ENCODE measurements at regions not wholly inside any gene's neighbourhood (a gene's known extent, or its start where the extent isn't known, plus 50 kb on each side); places are given as distances from the start of the nearest gene placed in this dataset.

GRCh38 chr10:4057725-4058513 lies 272.9 kb upstream of the KLF6 start:
- no peaks in the 10 kb centered on the region for H3K27me3 ChIP-seq
- peak overlapping the region in 1 of 4 donors; percentile 14 for H3K4me3 ChIP-seq
- TF ChIP-seq POLR2A (IDR thresholded peaks at IDR 0.05) (no peak), POLR2AphosphoS5 (IDR thresholded peaks at IDR 0.05) (no peak), EP300 (IDR thresholded peaks at IDR 0.05; ENCODE audit: low read depth) (no peak), CTCF (IDR thresholded peaks at IDR 0.05) (no peak)
- 62% methylated on average over 6 of the region's 6 CpGs for WGBS, 2 donors (ENCODE audit: low coverage in 1 of 2)
- H3K36me3 ChIP-seq: no peaks in the 10 kb centered on the region
- in situ Hi-C loops (cut with MboI; ENCODE audit: low pct_ligation_motif_present in 1 of 4, low pct_unique_long_range_greater_than_20kb in 1 of 4, low sequenced_read_pairs in 3 of 4): loop anchor here in 2 of 4 donors (25.0 kb wide), 3 partner anchors 104 to 604 kb away; no protein-coding TSS in a partner anchor
- peaks cover 35 to 59% (median 44%) of the 10 kb centered on the region in 4 donors for H3K4me1 ChIP-seq
- intact Hi-C loops (cut with DNase I; ENCODE audit: low total_unique reads): loop anchor here (10.0 kb wide), 1 partner anchor 143 kb away; no protein-coding TSS in a partner anchor
- no peaks in the 10 kb centered on the region for H3K9me3 ChIP-seq
- peak overlapping the region; percentile 81 to 86 (median 85) for H3K27ac ChIP-seq
- no peak for DNase-seq

GRCh38 chr10:4057021-4057420 lies 272.0 kb upstream of the KLF6 start:
- DNase-seq: no peak
- in situ Hi-C loops (cut with MboI; ENCODE audit: low pct_ligation_motif_present in 1 of 4, low pct_unique_long_range_greater_than_20kb in 1 of 4, low sequenced_read_pairs in 3 of 4): loop anchor here in 2 of 4 donors (25.0 kb wide), 3 partner anchors 105 to 605 kb away; no protein-coding TSS in a partner anchor
- WGBS, 2 donors (ENCODE audit: low coverage in 1 of 2): 69 to 86% methylated on average over 2 to 6 of the region's 6 CpGs
- no peaks in the 10 kb centered on the region for H3K9me3 ChIP-seq
- H3K4me3 ChIP-seq: no peak overlapping the region
- intact Hi-C loops (cut with DNase I; ENCODE audit: low total_unique reads): loop anchor here (10.0 kb wide), 1 partner anchor 142 kb away; no protein-coding TSS in a partner anchor
- H3K4me1 ChIP-seq: peaks cover 28 to 51% (median 36%) of the 10 kb centered on the region in 4 donors
- TF ChIP-seq EP300 (IDR thresholded peaks at IDR 0.05; ENCODE audit: low read depth): no peak
- no peak for TF ChIP-seq POLR2A (IDR thresholded peaks at IDR 0.05)
- no peak for TF ChIP-seq POLR2AphosphoS5 (IDR thresholded peaks at IDR 0.05)
- TF ChIP-seq CTCF (IDR thresholded peaks at IDR 0.05): no peak
- H3K36me3 ChIP-seq: no peaks in the 10 kb centered on the region
- no peaks in the 10 kb centered on the region for H3K27me3 ChIP-seq
- peak overlapping the region; percentile 2 to 85 (median 83) for H3K27ac ChIP-seq

DNA sequence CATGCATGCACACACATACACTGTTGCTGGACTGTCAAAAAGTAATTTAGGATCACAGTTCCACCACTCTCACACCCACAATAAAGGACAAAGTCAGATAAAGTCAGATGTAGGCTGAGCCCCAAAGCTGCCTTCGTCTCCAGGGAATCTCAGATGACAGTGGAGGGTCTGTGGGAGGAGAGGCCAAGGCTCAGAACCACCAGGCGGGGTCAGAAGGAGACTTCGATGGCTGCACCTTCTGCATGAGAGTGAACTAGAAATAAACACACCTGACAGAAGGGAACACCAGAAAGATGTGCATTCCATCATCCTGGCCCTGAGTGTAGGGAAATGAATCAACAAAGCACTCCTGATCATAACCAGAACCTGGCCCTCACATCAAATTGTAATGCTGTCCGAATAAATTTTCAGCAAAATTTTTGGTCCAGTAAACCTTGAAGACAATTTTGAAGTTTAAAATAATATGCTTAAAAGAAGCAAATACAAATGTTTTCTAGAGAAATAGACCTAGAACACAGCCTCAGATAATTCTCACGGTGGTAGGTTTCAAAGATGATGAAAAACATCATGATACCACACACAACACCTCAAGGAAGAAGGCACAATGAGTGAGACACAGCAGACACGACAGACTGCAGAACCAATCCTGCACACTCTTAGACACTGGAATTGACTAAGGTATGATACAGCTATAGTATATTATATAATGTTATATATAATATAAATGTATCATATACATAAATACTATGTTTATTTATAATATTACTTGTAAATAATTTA lies 269.8 kb upstream of the KLF6 start:
- Histone ChIP-seq H3K4me1 (peaks cover 10 to 43% (median 28%) of the 10 kb centered on the region in 4 donors), H3K27me3 (no peaks in the 10 kb centered on the region), H3K4me3 (no peak overlapping the region), H3K9me3 (no peaks in the 10 kb centered on the region), H3K36me3 (no peaks in the 10 kb centered on the region), H3K27ac (peak overlapping the region in 2 of 4 donors; percentile 32 to 38)
- WGBS, 2 donors (ENCODE audit: low coverage in 1 of 2): 80 to 84% methylated on average over 6 of the region's 6 CpGs
- TF ChIP-seq CTCF (IDR thresholded peaks at IDR 0.05) (no peak), POLR2AphosphoS5 (IDR thresholded peaks at IDR 0.05) (peak in 1 of 3 donors; percentile 7), POLR2A (IDR thresholded peaks at IDR 0.05) (no peak), EP300 (IDR thresholded peaks at IDR 0.05; ENCODE audit: low read depth) (no peak)
- intact Hi-C loops (cut with DNase I; ENCODE audit: low total_unique reads): loop anchor here (10.0 kb wide), 1 partner anchor 140 kb away; no protein-coding TSS in a partner anchor
- in situ Hi-C loops (cut with MboI; ENCODE audit: low pct_ligation_motif_present in 1 of 4, low pct_unique_long_range_greater_than_20kb in 1 of 4, low sequenced_read_pairs in 3 of 4): loop anchor here in 2 of 4 donors (25.0 kb wide), 3 partner anchors 107 to 607 kb away; no protein-coding TSS in a partner anchor
- no peak for DNase-seq

DNA sequence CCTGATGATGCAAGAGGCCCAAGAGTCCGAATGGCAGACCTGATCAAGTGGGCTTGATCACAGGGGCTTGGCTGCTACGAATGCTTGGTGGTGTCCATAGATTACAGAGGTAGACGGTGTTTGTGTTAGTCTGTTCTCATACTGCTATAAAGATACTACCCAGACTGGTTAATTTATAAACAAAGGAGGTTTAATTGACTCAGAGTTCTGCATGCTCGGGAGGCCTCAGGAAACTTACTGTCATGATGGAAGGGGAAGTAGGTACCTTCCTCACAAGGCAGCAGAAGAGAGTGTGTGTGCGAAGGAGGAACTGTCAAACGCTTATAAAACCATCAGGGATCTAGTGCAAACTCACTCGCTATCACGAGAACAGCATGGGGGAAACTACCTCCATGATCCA lies 268.9 kb upstream of the KLF6 start:
- H3K9me3 ChIP-seq: no peaks in the 10 kb centered on the region
- in situ Hi-C loops (cut with MboI; ENCODE audit: low pct_ligation_motif_present in 1 of 4, low pct_unique_long_range_greater_than_20kb in 1 of 4, low sequenced_read_pairs in 3 of 4): loop anchor here in 2 of 4 donors (25.0 kb wide), 3 partner anchors 108 to 608 kb away; no protein-coding TSS in a partner anchor
- TF ChIP-seq POLR2AphosphoS5 (IDR thresholded peaks at IDR 0.05) (no peak), EP300 (IDR thresholded peaks at IDR 0.05; ENCODE audit: low read depth) (no peak), CTCF (IDR thresholded peaks at IDR 0.05) (no peak), POLR2A (IDR thresholded peaks at IDR 0.05) (no peak)
- DNase-seq: no peak
- intact Hi-C loops (cut with DNase I; ENCODE audit: low total_unique reads): loop anchor here (10.0 kb wide), 1 partner anchor 139 kb away; no protein-coding TSS in a partner anchor
- H3K27me3 ChIP-seq: no peaks in the 10 kb centered on the region
- WGBS, 2 donors (ENCODE audit: low coverage in 1 of 2): 60 to 61% methylated on average over 4 to 8 of the region's 8 CpGs
- H3K4me1 ChIP-seq: peaks cover 3 to 34% (median 20%) of the 10 kb centered on the region in 4 donors
- H3K36me3 ChIP-seq: no peaks in the 10 kb centered on the region
- no peak overlapping the region for H3K4me3 ChIP-seq
- peak overlapping the region in 2 of 4 donors; percentile 5 to 38 for H3K27ac ChIP-seq
